Neuronal stem cell (in vitro differentiated cells): ENCODE measurements at regions not wholly inside any gene's neighbourhood (a gene's known extent, or its start where the extent isn't known, plus 50 kb on each side); places are given as distances from the start of the nearest gene placed in this dataset.
"Not testable (repeated sequence)": the region's sequence is repeated elsewhere in the genome, so short reads cannot be mapped to it uniquely, and the experiment has no call there.

Experiments
- DNase-seq: peaks from one replicate; pipeline ENCODE4 v3.0.0-alpha.2; 2013; ENCODE audit warnings: low spot score
- H2AFZ ChIP-seq: one replicate; pipeline ENCODE4 v1.6.1; 2013; ENCODE audit warnings: mild to moderate bottlenecking, low read length, inconsistent platforms
- H2AK5ac ChIP-seq: 2 replicates; pipeline ENCODE4 v1.6.1; 2013; ENCODE audit warnings: low read depth, mild to moderate bottlenecking, inconsistent platforms, low read length, moderate library complexity, mixed read lengths
- H2BK120ac ChIP-seq: 2 replicates; pipeline ENCODE4 v1.6.1; 2013; ENCODE audit warnings: low read depth, mild to moderate bottlenecking, inconsistent platforms, low read length, moderate library complexity, mixed read lengths
- H2BK12ac ChIP-seq: one replicate; pipeline ENCODE4 v1.6.1; 2013; ENCODE audit warnings: low read length, inconsistent platforms
- H2BK15ac ChIP-seq: 2 replicates; pipeline ENCODE4 v1.6.1; 2013; ENCODE audit warnings: mild to moderate bottlenecking, low read length, inconsistent platforms, mixed read lengths
- H2BK5ac ChIP-seq: one replicate; pipeline ENCODE4 v1.6.1; 2013; ENCODE audit warnings: inconsistent platforms, mild to moderate bottlenecking, low read length, moderate library complexity
- H3K14ac ChIP-seq: one replicate; pipeline ENCODE4 v1.6.1; 2013; ENCODE audit warnings: low read length, inconsistent platforms
- H3K18ac ChIP-seq: 2 replicates; pipeline ENCODE4 v1.6.1; 2013; ENCODE audit warnings: low read length, inconsistent platforms
- H3K23ac ChIP-seq: 2 replicates; pipeline ENCODE4 v1.6.1; 2013; ENCODE audit warnings: low read depth, mild to moderate bottlenecking, mixed read lengths, low read length, inconsistent platforms; ENCODE audit not compliant: poor library complexity
- H3K27ac ChIP-seq: replicated peaks from 3 replicates; pipeline ENCODE4 v1.5.1; 2013; ENCODE audit warnings: low read length, inconsistent platforms
- H3K27me3 ChIP-seq, 3 experiments: 2 replicates each; pipeline ENCODE4 v1.6.1; 2013; ENCODE audit warnings: low read length in 3 of 3, mild to moderate bottlenecking in 2 of 3, inconsistent platforms in 1 of 3, low read depth in 1 of 3, mixed read lengths in 1 of 3, moderate library complexity in 1 of 3; ENCODE audit not compliant: control insufficient read depth in 3 of 3, insufficient read depth in 3 of 3
- H3K36me3 ChIP-seq, 2 donors: replicated peaks in 1 of 2; 2 replicates each; pipeline ENCODE4 v1.6.1; 2013; ENCODE audit warnings: low read length in 2 of 2; ENCODE audit not compliant: control insufficient read depth in 2 of 2, insufficient read depth in 2 of 2
- H3K4ac ChIP-seq: 2 replicates; pipeline ENCODE4 v1.6.1; 2013; ENCODE audit warnings: inconsistent platforms, mild to moderate bottlenecking, low read length, moderate library complexity
- H3K4me1 ChIP-seq, 2 donors: 1 replicate in 1 of 2; 2 replicates in 1 of 2; pipeline ENCODE4 v1.6.1; 2013; ENCODE audit warnings: low read length in 2 of 2, low read depth in 1 of 2; ENCODE audit not compliant: control insufficient read depth in 2 of 2, insufficient read depth in 1 of 2
- H3K4me2 ChIP-seq: one replicate; pipeline ENCODE4 v1.6.1; 2013; ENCODE audit warnings: mild to moderate bottlenecking, low read length, inconsistent platforms; ENCODE audit not compliant: insufficient read depth, poor library complexity, severe bottlenecking
- H3K4me3 ChIP-seq, 2 donors: 2 replicates each; pipeline ENCODE4 v1.5.1; 2013; ENCODE audit warnings: low read length in 2 of 2, mild to moderate bottlenecking in 2 of 2, inconsistent platforms in 1 of 2, moderate library complexity in 1 of 2
- H3K79me1 ChIP-seq: one replicate; pipeline ENCODE4 v1.6.1; 2013; ENCODE audit warnings: low read depth, mild to moderate bottlenecking, inconsistent platforms, low read length, moderate library complexity
- H3K9ac ChIP-seq: one replicate; pipeline ENCODE4 v1.6.1; 2013; ENCODE audit warnings: mild to moderate bottlenecking, low read depth, low read length, inconsistent platforms; ENCODE audit not compliant: poor library complexity
- H3K9me3 ChIP-seq, 2 donors: replicated peaks in 1 of 2; 2 replicates each; pipeline versions ENCODE3 to v1.6.1; 2013; ENCODE audit warnings: low read length in 2 of 2, mild to moderate bottlenecking in 2 of 2, inconsistent platforms in 1 of 2, low read depth in 1 of 2, mixed read lengths in 1 of 2, moderate library complexity in 1 of 2; ENCODE audit not compliant: control insufficient read depth in 2 of 2, insufficient read depth in 1 of 2
- H4K8ac ChIP-seq: one replicate; pipeline ENCODE4 v1.6.1; 2013; ENCODE audit warnings: low read depth, mild to moderate bottlenecking, inconsistent platforms, low read length, moderate library complexity
- H4K91ac ChIP-seq: one replicate; pipeline ENCODE4 v1.6.1; 2013; ENCODE audit warnings: low read length, low read depth, mild to moderate bottlenecking, inconsistent platforms; ENCODE audit not compliant: poor library complexity
- WGBS, 2 donors: extraction: QIAGEN DNeasy Blood & Tissue Kit; methylation state at CpG; one replicate each; pipeline ENCODE4 v1.1.7; 2013; ENCODE audit warnings: missing lambda C conversion rate in 2 of 2, mixed read lengths in 1 of 2; ENCODE audit not compliant: insufficient read length in 2 of 2, insufficient replicate concordance in 1 of 2; ENCODE audit errors: extremely low coverage in 2 of 2; 5-methylcytosine and 5-hydroxymethylcytosine counted together

GRCh38 chr9:40221596-40222233 is 866.2 kb downstream of the SPATA31A1 start:
- not testable (repeated sequence) for H4K91ac ChIP-seq, H2BK15ac ChIP-seq, DNase-seq, H3K9me3 ChIP-seq, H3K4ac ChIP-seq, H3K4me1 ChIP-seq, H2BK120ac ChIP-seq, H2AFZ ChIP-seq, H3K4me2 ChIP-seq, H2AK5ac ChIP-seq, H2BK5ac ChIP-seq, H3K23ac ChIP-seq, H2BK12ac ChIP-seq, H3K79me1 ChIP-seq, H3K27ac ChIP-seq, H3K9ac ChIP-seq, H3K27me3 ChIP-seq, H3K18ac ChIP-seq, H3K14ac ChIP-seq, H3K4me3 ChIP-seq, H4K8ac ChIP-seq, H3K36me3 ChIP-seq
- WGBS, 2 donors = no CpG with 5 or more reads among the region's 33 CpGs

DNA sequence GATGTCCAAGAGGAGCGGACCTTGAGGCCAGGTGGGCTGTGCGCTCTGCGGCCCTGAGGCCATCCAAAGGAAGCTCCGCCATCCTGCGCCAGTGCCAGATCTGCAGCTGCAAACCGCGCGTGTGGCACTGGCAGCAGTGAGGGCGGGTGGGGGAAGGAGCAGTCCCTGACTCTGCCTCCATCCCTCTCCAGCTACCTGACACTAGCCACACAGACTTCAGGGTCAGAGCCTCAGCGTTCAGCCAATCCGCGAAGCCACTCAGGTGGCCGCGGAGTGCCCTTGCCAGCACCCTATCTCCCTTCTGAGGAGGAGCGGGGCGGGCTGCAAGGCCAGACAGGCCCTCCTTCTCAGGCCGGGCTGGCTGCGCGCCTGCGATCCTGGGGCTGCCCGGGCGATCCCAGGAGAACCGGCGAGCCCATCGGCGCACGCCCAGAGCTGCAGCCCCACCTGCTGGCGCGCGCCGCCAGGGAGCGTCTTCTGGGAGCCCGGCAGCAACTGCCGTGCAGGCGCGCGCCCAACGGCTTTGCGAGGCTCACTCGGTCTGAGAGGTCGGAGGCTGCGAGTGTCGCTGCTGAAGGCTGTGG is 867.2 kb downstream of the SPATA31A1 start:
- H3K9ac ChIP-seq, H3K27ac ChIP-seq: not testable (repeated sequence)

DNA sequence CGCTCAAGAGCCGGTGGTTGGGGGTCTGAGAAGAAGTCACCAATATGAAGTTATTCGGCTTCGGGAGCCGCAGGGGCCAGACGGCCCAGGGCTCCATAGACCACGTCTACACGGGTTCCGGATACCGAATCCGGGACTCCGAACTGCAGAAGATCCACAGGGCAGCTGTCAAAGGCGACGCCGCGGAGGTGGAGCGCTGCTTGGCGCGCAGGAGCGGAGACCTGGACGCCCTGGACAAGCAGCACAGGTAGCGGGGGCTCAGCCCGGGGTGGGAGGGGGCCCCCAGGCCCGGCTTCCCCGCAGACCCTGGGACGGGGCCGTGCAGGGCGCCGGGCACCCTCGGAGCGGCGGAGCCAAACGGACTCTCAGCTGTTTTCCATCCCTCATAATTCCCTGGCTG is 867.9 kb downstream of the SPATA31A1 start:
- H3K36me3 ChIP-seq, H3K27me3 ChIP-seq, H4K91ac ChIP-seq, H3K14ac ChIP-seq, H2AK5ac ChIP-seq, H3K27ac ChIP-seq, H2BK15ac ChIP-seq, H2BK5ac ChIP-seq, H2AFZ ChIP-seq, H3K4me1 ChIP-seq, DNase-seq, H2BK120ac ChIP-seq, H3K79me1 ChIP-seq, H2BK12ac ChIP-seq, H3K9ac ChIP-seq, H3K23ac ChIP-seq, H3K4ac ChIP-seq, H4K8ac ChIP-seq, H3K18ac ChIP-seq, H3K9me3 ChIP-seq: not testable (repeated sequence)
- peak overlapping the region; percentile 18 for H3K4me2 ChIP-seq
- WGBS, 2 donors = no CpG with 5 or more reads among the region's 33 CpGs
- H3K4me3 ChIP-seq = peak overlapping the region in 1 of 2 donors; percentile 17

More for the DNA sequence above, 867.2 kb downstream of the SPATA31A1 start:
- H3K4me3 ChIP-seq, H3K36me3 ChIP-seq, H2BK120ac ChIP-seq, H2AK5ac ChIP-seq, H4K8ac ChIP-seq, H3K4me1 ChIP-seq, H3K4ac ChIP-seq, H3K23ac ChIP-seq, DNase-seq, H3K18ac ChIP-seq, H2BK12ac ChIP-seq, H3K27me3 ChIP-seq, H3K79me1 ChIP-seq, H3K14ac ChIP-seq, H2BK5ac ChIP-seq, H2AFZ ChIP-seq, H3K9me3 ChIP-seq, H2BK15ac ChIP-seq, H3K4me2 ChIP-seq, H4K91ac ChIP-seq: not testable (repeated sequence)
- WGBS, 2 donors = no CpG with 5 or more reads among the region's 43 CpGs
